Renal cortical epithelial cell (primary cell): ENCODE measurements at regions not wholly inside any gene's neighbourhood (a gene's known extent, or its start where the extent isn't known, plus 50 kb on each side); places are given as distances from the start of the nearest gene placed in this dataset.

Source experiments
- DNase-seq: peaks from one replicate; pipeline ENCODE4 v3.0.0-alpha.2; 2011; ENCODE audit warnings: low read depth

DNA sequence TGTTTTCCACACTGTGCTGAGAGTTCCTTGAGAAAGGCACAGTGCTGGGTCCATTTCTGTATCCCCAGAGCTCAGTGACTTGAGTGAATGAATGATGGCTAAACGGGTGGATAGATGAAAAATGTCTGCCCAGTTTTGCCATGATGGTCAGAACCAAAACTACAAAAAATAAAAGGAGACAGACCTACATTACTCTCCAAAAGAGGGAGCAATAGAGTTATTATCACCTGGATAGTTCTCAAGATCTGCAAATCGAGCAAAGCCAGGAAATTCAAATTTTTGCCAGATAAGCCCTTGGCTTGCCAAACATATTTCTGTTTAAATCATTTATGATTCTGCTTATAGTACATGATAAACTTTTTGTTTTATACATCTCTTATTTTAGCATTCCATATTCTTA is 214.2 kb upstream of the ZNF462 start:
- DNase-seq, result peak; percentile 65

DNA sequence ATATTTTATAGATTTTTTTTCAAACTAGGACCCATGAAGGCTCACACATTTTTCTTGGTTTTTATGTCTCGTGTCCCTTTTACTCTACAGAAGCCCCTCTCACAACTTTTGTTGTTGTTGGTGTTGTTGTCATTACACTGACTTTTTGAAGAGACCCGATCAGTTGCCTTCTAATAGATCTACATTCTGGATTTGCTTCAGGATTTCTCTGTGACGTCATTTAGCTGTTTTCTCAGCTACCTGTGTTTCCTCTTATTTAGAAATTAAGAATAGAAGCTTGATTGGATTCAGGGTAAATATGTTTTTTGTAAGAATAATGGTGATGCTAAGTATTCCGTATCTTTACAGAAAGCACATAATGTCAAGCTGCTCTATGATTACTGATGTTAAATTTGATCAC is 213.3 kb upstream of the ZNF462 start:
- DNase-seq, result no peak

DNA sequence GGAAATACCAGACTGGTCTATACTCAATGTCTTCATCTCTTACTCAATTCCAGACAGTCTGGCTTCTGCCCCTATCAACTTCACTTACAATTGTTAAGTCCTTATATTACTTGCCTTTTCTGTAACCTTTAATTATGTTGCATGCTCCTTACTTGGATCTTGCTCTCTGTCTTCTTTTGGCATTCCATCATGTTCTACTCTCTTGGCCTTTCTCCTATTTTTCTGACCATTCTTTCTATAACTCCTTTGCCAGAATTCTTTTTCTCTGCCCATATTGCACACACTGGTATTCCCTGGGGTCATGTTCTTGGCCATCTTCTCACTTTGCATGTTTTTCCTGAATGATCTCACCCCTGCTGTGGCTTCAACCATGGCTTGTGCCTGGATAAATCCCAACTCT is 209.8 kb upstream of the ZNF462 start:
- DNase-seq, result no peak

DNA sequence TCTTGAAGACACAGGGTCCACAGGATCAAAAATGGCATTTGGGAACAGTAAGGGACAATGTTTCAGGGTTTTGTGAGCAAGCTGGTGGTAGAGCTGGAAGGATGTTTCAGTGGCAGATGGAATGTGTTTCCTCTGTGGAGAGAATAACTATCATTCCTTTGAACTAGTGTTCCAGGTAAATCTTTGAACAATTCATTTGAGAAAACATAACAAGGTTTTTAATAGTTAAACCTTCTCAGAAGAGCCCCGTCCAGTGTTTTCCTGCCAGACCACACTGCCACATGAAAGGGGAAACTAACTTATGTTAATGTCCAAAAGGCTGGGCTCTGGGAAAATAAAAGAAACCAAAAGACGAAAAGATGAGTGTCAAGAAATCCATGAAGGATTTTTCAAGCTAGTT is 207.0 kb upstream of the ZNF462 start:
- DNase-seq, result peak; percentile 90

DNA sequence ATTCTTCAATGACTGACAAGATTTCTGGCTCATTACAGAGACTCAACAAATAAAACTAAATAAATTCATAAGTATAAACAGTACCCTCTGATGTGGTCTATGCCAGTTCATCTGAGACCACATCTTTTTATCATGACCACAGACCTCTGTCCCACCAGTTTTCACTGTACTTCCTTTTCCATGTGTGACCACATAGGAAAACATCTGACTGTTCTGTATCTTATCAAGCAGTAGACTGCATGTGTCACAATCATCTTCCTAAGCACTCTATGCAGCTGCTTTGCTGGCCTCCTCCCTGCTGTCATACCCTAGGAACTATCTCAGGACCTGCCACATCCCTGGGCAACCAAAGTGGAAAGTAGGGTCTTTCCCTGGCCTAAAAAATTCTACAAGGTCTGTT is 205.0 kb upstream of the ZNF462 start:
- DNase-seq, result no peak

DNA sequence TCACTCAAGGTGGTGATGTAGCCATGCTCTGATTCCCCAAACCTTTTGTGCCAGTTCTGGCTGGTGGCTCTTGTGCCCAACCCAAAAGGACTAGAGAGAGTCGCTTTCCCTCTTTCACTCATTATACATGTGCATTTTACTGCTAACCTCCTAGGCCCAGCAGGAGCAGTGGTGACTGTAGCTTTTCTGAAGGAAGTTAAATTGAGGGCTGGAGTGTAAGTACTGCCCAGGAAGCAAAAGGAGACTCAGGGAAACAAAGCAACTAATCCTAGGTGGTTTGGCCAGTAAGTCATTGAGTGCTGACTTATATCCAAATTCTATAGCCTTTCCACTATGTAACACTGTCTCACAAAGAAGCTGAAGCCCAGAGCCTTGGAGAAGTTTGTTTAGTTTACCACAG is 194.4 kb upstream of the ZNF462 start:
- DNase-seq, result no peak

DNA sequence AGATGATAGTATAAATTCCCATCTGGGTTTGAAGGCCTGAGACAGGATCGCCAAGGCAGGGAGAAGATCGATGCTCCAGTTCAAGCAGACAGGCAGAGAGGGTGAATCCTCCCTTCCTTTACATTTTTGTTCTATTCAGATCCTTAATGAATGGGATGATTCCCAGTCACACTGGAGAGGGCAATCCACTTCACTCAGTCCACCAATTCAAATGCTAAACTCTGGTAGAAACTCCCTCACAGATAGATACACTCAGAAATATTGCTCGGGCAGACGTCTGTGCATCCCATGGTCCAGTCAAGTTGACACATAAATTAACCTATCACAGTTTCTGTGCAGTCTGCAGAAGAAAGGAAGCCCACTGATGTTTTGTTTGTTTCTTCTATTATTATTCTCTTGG is 193.1 kb upstream of the ZNF462 start:
- DNase-seq, result no peak

DNA sequence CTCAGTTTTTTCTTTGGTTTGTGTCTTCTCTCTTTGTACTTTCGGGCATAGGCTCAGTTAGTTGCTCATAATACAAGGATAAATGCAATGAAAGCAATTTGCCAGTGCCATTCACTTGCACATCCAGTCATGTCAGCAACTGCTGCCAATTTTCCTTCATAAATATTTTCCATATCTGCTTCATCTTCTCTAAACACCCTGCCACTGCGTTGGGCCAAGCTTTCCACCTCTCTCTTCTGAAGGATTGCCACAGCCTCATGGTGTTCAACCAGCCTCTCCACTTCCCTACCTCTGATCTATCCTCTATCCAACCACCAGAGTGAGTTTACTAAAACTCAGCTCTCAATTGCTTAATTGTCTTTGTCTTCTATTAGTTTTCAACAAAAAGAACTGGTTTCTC is 192.5 kb upstream of the ZNF462 start:
- no peak for DNase-seq

DNA sequence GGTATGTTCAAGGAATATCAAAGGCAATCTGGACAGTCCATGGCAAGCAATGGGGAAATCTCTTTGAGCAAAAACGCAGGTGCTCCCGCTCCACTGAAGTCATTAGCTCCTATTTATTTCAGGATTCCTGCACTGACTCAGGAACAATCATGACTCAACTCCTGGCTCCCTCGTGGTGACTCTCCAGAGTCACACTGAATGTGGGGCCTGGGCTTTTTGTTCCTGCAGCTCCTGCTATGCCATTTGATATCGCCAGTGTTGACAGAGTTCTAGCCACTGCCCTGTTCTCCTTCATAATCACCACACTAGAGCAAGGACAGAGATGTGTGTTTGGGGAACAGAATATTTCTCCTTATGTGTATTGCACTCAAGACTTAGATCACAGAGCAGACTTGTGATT is 187.2 kb upstream of the ZNF462 start:
- peak; percentile 56 for DNase-seq

DNA sequence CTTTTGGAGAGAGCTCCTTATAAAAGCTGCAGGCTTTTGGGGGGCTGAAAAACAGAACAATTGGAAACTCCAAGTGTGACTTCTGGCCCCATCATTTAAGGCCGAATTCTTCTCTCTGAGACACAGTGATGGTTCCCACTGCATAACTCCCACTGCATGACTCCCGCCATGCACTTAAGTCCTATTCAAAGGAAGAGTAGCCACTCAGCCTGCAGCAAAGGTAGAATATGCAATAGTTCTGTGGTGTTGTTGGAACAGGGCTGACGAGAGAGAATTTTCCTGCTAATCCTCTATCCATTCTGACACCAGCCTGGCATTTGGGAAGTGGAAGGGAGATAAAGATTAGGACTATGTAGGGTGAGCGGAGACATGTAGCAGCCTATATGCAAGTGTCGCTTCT is 185.6 kb upstream of the ZNF462 start:
- DNase-seq, result no peak

DNA sequence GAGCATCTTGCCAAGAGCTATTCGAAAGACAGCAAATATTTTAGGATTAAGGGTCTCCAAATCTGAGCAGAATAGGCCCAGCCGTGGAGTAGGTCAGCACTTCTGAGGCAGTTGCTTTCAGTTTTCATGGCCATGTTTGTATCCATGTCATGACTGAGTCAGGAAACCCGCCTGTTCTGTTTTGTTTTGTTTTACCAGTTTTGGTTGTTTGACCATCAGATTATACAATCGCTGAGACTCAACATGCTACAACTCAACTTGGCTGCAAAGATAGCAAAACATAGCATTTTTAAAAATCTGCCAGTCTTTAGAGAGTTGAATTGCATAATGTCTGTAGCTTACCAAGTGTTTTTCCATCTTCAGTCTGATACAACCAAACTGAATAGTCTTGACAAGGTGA is 185.1 kb upstream of the ZNF462 start:
- DNase-seq, result no peak

DNA sequence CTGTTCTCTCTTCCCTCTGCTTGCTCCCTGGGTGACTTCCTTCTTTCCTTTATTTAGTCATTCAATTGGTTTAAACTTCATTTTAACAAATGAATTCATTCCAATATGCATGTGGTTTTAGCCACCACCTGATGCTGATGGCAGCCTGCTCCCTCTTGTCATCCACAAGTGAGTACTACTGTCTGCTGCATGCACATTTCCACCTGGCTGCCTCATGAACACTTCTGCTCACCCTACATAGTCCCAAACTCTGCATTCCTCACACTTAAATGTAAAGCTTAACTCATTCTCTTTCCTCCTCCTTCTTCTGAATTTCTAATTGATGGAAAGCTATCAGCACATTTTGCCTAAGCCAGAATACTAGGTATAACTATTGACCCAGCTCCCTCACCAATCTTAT is 184.7 kb upstream of the ZNF462 start:
- no peak for DNase-seq

DNA sequence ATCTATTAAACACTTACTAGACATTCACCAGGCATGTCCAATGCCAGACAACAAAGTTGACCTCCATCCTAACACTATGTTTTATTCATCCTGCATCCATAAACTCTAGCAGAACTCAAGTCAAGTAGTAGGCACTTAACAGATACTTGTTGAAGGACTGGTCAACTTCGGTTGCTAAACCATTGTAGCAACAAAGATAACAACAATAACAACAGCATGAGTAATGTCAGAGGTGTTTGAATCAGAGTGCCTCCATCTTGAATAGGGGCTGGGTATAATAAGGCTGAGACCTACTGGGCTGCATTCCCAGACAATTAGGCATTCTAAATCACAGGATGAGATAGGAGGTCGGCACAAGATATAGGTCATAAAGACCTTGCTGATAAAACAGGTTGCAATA is 180.5 kb upstream of the ZNF462 start:
- peak; percentile 49 for DNase-seq

DNA sequence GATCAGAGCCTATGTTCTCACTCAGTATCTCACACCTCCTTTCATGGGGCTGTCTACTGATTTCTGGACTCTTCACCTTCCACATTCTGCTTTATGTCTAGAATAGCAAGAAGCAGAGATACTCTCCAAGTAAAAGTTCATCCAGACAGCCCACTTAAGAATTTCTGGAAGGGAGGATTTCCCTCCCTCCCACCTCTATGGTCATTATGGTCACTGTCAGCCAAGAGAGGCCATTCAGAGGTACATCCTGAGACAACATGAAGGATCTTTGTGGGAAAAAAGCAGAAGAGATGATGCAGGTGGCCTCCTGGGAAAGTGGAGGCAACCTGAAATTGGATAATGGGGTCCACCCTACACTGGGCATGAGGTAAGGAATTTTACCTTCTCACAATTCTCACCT is 179.5 kb upstream of the ZNF462 start:
- no peak for DNase-seq

DNA sequence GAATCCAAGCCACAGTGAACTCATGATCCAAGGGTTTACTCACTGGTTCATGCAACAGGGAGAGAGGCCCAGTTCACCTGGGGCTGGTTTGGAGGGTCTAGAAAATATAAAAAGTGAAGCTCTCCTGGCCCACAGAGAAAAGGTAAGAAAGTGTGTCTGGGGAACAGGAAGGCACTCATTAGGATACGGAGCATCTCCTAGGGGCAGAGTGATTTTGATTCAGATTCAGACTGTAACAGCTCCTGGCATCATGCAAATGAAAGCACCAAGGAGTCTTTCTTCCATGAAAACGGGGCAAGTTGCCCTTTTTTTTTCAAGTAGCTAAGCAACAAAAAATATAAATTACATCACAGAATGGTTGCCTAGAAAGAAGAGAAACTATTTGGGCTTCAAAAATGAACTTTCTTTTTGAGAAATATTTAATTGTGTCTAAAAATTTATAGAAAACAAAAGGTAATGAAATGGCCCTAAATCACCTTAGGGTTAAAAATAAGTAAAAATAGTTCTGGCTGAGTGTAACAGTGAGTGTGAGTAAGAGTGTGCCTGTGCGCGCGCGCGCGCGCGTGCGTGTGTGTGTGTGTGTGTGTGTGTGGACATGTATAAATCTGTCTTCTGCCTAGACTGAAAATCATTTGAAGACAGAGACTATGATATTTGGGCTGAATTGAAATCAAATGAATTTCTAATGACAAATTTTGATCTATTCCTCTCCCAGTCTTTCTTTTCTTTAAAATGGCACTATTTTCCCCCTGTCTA is 177.8 kb upstream of the ZNF462 start:
- DNase-seq, result no peak

DNA sequence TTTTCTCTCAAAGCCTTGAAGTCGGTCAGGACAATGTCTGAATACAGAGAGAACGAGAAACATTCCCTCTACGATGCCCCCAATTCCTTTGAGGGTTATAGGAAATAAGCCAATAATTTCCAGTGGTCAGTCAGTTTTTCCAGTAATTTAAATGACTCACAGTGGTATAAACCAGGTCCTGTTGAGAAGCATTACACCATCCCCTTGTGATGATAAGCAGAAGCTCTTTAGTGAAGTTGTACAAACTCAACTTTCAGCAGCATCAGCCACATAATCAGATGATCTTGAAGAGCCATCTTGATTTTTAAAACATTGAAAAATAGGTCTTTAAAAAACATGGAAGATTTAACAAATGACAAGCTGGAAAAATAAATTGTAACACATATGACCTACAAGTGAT is 173.9 kb upstream of the ZNF462 start:
- peak; percentile 33 for DNase-seq

DNA sequence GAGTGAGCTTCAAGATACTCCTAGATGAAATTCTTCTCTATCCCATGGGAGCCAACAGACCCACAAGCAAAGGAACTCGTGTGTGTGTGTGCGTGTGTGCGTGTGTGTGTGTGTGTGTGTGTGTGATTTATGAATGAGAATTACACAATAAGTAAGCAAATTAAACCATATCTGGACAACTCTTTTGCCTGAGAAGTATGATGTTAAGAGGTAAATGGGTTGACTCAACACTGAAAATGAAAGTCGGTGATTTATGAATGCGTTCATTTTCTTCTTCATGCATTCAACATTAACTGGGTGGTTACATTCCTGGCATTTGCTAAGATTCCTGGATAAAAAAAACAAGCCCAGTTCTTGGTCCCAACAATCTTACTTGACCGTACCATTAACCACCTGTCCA is 171.3 kb upstream of the ZNF462 start:
- no peak for DNase-seq

DNA sequence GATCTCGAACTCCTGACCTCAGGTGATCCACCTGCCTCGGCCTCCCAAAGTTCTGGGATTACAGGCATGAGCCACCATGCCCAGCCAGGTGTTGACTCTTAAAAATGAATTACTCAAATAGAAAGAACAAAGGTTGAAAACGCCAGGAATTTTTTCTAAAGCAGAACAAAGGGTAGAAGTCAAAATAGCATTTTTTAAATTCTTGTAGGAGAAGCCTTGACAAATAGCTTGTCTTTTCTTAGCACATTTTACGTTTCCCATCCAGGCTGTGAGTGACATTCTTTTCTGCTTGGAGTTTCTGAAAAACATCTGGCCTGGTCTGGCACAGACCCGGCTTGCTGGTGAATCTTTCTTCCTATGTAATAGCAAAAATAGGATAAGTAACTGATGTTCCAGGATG is 169.4 kb upstream of the ZNF462 start:
- peak; percentile 29 for DNase-seq

DNA sequence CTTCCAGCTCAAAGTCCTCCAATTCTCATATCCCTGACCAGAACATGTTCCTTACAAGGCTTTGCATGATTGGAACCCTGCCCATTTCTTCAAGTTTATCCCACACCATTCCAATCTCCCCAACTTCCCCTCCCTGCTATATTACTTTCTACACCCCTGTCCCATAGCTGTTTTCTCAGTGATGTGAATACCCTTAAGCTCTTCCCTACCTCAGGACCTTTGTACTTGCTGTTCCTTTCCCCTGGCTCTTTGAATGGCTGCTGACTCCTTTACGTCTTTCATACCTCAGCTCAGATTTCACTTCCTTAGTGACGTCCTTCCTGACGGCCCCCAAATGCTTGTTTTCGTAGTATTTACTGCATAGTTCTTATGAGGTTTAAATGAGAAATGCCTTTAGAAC is 166.2 kb upstream of the ZNF462 start:
- DNase-seq, result no peak

DNA sequence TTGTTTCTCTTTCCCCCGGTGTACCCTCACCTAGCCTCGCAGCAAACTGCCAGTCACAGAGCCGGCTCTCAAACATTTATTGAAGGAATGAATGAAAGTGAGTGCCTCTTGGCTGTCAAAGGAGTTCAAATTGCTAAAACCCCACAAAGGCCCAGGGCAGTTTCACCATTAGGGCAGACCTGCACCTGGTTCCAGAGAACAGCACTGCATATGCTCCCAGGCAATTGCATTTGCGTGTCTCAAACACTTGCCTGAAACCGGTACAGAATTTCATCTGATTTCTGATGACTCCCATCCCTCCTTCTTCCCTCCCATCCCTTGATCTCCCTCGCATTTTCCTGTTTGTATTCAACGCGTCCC is 165.6 kb upstream of the ZNF462 start:
- no peak for DNase-seq

DNA sequence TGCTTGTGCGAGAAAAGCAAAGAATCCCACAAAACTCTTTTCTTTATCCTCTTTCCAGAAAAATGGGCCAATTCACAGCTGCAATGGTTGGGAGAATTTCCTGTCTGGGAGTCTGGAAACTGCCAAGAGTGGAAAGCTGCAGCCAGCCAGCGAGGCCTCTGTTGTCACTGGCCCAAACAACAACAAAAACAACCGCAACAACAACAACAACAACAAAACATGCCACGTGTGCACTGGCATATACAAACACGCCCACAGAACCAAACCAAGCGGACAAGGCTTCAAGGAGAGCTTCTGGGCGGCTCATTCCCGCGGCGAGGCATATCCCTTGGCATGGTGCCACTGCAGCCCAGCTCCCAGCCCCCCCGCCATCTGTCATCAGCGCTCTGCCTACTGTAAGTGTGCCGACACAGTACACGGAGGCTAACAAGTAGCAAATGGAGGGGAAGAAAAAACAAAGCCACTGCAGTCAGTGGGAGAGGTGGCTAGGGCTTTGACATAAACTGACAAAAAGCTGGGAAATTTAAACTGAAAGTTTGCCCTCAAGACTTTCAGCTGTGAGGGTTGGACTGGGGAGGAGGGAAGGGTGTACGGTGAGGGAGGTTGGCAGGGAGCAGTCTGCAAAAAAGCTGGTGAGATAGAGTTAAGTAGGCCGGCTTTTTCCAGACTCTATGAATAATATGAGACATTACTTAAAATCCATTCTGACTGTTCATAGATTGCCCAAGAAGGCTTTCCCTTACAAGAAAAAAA is 165.0 kb upstream of the ZNF462 start:
- peak; percentile 76 for DNase-seq

DNA sequence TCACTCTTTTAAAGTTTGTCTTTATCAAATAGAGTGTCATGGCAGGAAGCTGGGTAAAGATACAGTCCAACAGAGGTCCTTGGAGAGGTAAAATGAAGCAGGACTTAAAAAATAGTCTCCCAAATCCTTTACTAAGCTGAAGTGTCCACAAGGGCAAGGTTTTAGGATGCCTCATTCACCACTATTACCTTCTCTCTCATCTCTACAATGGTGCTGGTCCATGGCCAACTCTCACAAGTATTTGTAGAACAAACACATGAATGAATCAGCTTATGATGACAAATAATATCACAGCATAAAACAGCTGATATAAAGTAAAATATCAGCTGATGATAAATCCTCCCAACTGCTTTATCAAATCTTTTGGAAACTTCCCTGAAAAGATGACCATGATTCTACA is 162.3 kb upstream of the ZNF462 start:
- no peak for DNase-seq

DNA sequence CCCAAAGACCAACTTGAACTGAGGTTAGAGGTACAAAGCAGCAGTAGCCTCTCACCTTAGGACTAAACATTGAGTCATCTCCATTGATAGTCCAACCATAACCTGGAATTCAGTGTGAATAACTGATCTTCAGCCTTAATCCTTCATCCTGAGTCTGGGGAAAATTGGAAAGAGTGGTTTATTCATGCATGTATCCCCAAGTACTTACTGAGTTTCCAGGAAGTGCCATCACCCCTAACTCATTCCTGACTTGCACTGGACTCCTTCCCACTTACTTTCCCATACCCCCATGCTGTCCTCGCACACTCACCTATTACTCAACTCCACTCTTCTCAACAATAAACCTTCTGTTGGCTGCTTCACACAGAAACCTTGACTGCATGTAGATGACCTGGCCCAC is 161.4 kb upstream of the ZNF462 start:
- peak; percentile 80 for DNase-seq
